Kidney (tissue), 13 donors: ENCODE measurements at regions not wholly inside any gene's neighbourhood (a gene's known extent, or its start where the extent isn't known, plus 50 kb on each side); places are given as distances from the start of the nearest gene placed in this dataset.

Experiments
- DNase-seq, 5 donors: peaks; one replicate each; pipeline ENCODE4 v3.0.0-alpha.2; 2013 to 2020
- FAIRE-seq: peaks from 2 replicates; lab custom pipeline; 2012; peaks lifted over from hg19 to GRCh38; lab: Jason Lieb, UNC
- H3K27ac ChIP-seq, 2 donors: one replicate each; pipeline ENCODE4 v1.7.0; 2013; ENCODE audit warnings: low read depth in 2 of 2, low read length in 2 of 2, inconsistent platforms in 1 of 2
- H3K27me3 ChIP-seq: one replicate; pipeline ENCODE4 v1.7.1; 2013; ENCODE audit warnings: low read length, inconsistent platforms; ENCODE audit not compliant: control insufficient read depth, insufficient read depth
- H3K36me3 ChIP-seq, 3 donors: one replicate each; pipeline versions ENCODE4 v1.7.0 to v1.7.1; 2013; ENCODE audit warnings: low read length in 3 of 3, control low read depth in 1 of 3, inconsistent platforms in 1 of 3; ENCODE audit not compliant: insufficient read depth in 3 of 3, control insufficient read depth in 2 of 3
- H3K4me1 ChIP-seq, 3 donors: one replicate each; pipeline versions ENCODE4 v1.7.0 to v1.7.1; 2013; ENCODE audit warnings: low read length in 3 of 3, inconsistent platforms in 1 of 3, low read depth in 1 of 3; ENCODE audit not compliant: control insufficient read depth in 2 of 3, insufficient read depth in 2 of 3
- H3K4me3 ChIP-seq, 3 donors: one replicate each; pipeline versions ENCODE4 v1.7.0 to v1.8.1; 2013; ENCODE audit warnings: low read length in 3 of 3, control low read depth in 1 of 3, inconsistent platforms in 1 of 3
- H3K9ac ChIP-seq, 3 donors: one replicate each; pipeline versions ENCODE4 v1.7.0 to v1.7.1; 2013; ENCODE audit warnings: low read length in 3 of 3, control low read depth in 1 of 3, inconsistent platforms in 1 of 3
- H3K9me3 ChIP-seq, 3 donors: one replicate each; pipeline versions ENCODE4 v1.7.0 to v1.7.1; 2013; ENCODE audit warnings: low read length in 3 of 3, control low read depth in 1 of 3, inconsistent platforms in 1 of 3; ENCODE audit not compliant: control insufficient read depth in 2 of 3, insufficient read depth in 1 of 3
- intact Hi-C: fragments of 100-400 bp; cut with DNase I; formaldehyde crosslinking; loops from one replicate; pipeline ENCODE4 v1.11.1; 2022
- TF ChIP-seq, protein P1 (sequence below): IDR thresholded peaks from 3 replicates; pipeline ENCODE4 v1.5.1; 2012; ENCODE audit warnings: mild to moderate bottlenecking, moderate library complexity, borderline replicate concordance; ENCODE audit not compliant: insufficient read depth; ENCODE audit errors: extremely low read depth
- donor health status: control.
- donor health status: control.
- donor health status: control.
- donor health status: control.
- donor health status: control.
- donor health status: DM: yes; HTN: yes; CAD: no.
- donor health status: Normal renal cell carcinoma (clear cell type).

DNA sequence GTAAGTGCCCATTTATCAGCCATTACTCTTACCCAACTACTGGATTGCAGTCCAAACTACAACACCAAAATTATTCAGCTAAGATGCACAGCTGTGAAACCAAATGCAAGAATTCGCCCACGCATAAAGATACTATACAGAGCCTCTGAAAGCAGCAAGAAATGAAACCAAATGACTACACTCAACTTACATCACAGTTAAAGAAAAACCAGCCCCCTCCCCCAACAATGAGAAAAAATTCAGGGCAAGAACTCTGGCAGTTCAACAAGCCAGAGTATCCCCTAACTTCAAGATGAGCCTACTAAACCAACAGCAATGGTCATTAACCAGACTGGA lies 209.1 kb upstream of the VWC2 start:
- DNase-seq (peak in 1 of 5 donors; percentile 3), FAIRE-seq (no peak)
- Histone ChIP-seq H3K36me3 (no peaks in the 10 kb centered on the region), H3K27ac (no peak overlapping the region), H3K4me1 (no peaks in the 10 kb centered on the region), H3K27me3 (no peaks in the 10 kb centered on the region), H3K4me3 (no peak overlapping the region), H3K9me3 (peaks cover 0 to 3% (median 0%) of the 10 kb centered on the region in 3 donors), H3K9ac (no peak overlapping the region)
- intact Hi-C loops = no loop called here
- TF ChIP-seq, protein P1, sequence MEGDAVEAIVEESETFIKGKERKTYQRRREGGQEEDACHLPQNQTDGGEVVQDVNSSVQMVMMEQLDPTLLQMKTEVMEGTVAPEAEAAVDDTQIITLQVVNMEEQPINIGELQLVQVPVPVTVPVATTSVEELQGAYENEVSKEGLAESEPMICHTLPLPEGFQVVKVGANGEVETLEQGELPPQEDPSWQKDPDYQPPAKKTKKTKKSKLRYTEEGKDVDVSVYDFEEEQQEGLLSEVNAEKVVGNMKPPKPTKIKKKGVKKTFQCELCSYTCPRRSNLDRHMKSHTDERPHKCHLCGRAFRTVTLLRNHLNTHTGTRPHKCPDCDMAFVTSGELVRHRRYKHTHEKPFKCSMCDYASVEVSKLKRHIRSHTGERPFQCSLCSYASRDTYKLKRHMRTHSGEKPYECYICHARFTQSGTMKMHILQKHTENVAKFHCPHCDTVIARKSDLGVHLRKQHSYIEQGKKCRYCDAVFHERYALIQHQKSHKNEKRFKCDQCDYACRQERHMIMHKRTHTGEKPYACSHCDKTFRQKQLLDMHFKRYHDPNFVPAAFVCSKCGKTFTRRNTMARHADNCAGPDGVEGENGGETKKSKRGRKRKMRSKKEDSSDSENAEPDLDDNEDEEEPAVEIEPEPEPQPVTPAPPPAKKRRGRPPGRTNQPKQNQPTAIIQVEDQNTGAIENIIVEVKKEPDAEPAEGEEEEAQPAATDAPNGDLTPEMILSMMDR = no peak

DNA sequence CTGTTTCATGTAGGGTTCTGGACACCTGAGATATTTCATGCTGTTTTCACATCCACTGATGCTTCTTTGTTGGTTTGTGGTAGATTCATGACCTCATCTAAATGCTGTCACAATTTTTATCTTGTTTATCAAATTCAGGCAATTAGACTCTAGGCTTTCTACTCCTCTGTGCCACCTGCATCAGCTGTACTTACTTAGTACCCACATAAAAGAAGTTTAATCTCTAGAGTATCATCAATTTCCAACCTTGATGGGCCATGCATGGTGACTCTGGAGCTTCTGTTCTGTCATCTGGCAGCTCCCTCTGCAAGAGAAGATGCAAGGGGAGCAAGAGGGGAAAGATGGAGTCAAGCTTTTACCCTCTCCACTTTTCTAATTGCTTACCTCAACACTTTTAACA lies 195.9 kb upstream of the VWC2 start:
- TF ChIP-seq, protein P1 = no peak

DNA sequence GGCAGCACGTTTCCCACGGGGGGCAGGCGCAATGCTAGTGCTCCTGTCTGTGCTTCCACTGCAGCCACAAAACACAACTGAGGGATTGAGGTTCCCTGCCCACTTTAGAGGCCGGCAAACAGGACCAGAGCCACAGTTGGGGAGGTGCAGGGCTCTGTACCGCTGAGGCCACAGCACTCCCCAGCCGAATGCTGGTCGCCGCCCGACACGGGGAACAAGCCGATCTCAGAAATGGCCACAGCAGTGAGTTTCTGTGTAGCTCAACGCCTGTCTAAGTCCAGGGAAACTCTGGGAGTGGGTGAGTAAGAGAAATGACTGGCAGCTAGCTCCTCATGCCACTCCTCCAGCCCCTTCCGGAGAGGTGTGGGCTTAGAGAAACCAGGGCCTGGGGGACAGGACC lies 194.0 kb upstream of the VWC2 start:
- FAIRE-seq (no peak), DNase-seq (peak in 1 of 5 donors; percentile 32)
- intact Hi-C loops = no loop called here
- Histone ChIP-seq H3K4me1 (no peaks in the 10 kb centered on the region), H3K9ac (no peak overlapping the region), H3K27ac (no peak overlapping the region), H3K4me3 (no peak overlapping the region), H3K9me3 (no peaks in the 10 kb centered on the region), H3K27me3 (no peaks in the 10 kb centered on the region), H3K36me3 (no peaks in the 10 kb centered on the region)
- TF ChIP-seq, protein P1 = no peak

More for the DNA sequence above, 195.9 kb upstream of the VWC2 start:
- intact Hi-C loops = no loop called here
- H3K9me3 ChIP-seq = no peaks in the 10 kb centered on the region
- DNase-seq = no peak
- no peak for FAIRE-seq
- H3K36me3 ChIP-seq = no peaks in the 10 kb centered on the region
- no peak overlapping the region for H3K27ac ChIP-seq
- no peak overlapping the region for H3K4me3 ChIP-seq
- no peaks in the 10 kb centered on the region for H3K27me3 ChIP-seq
- H3K4me1 ChIP-seq = no peaks in the 10 kb centered on the region
- no peak overlapping the region for H3K9ac ChIP-seq

DNA sequence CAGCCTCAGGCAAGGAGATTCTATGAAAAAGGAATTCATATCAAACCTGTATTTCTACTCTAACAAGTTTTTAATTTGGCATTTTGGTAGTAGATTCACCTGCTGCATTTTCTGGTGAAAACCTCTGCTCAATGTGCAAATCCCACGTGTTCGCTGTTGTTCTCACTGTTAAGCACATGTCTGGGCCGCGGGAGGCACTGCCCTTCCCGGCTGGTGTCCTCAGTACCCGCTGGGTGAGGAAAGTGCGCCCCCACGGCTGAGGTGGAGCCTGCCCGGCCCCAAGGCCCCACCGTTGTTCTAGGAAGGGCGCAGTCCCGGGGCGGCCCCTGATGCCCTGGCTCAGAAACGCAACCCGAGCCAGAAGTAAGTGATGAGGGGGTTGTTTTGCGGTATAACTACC lies 193.4 kb upstream of the VWC2 start:
- DNase-seq (peak in 4 of 5 donors; percentile 2 to 63 (median 13)), FAIRE-seq (no peak)
- Histone ChIP-seq H3K36me3 (no peaks in the 10 kb centered on the region), H3K4me1 (no peaks in the 10 kb centered on the region), H3K27me3 (no peaks in the 10 kb centered on the region), H3K27ac (no peak overlapping the region), H3K4me3 (no peak overlapping the region), H3K9ac (no peak overlapping the region), H3K9me3 (no peaks in the 10 kb centered on the region)
- TF ChIP-seq, protein P1 = no peak
- intact Hi-C loops = no loop called here
